Testis (tissue), 2 donors: ENCODE measurements at regions not wholly inside any gene's neighbourhood (a gene's known extent, or its start where the extent isn't known, plus 50 kb on each side); places are given as distances from the start of the nearest gene placed in this dataset.

ENCODE experiments used
- POLR2A ChIP-seq: fragments of 450-650 bp; IDR thresholded peaks from one replicate; pipeline ENCODE4 v1.6.1; 2017; ENCODE audit warnings: antibody characterized with exemption, mild to moderate bottlenecking, moderate library complexity
- TF ChIP-seq, protein P1 (sequence below), 3 experiments: fragments of 450-650 bp in 2 of 3; fragments of 200-600 bp in 1 of 3; sonication (generic) in 1 of 3; IDR thresholded peaks; one replicate each; pipeline ENCODE4 v1.5.1; 2016 to 2019; ENCODE audit warnings: antibody characterized with exemption in 3 of 3, mild to moderate bottlenecking in 2 of 3, moderate library complexity in 1 of 3

DNA sequence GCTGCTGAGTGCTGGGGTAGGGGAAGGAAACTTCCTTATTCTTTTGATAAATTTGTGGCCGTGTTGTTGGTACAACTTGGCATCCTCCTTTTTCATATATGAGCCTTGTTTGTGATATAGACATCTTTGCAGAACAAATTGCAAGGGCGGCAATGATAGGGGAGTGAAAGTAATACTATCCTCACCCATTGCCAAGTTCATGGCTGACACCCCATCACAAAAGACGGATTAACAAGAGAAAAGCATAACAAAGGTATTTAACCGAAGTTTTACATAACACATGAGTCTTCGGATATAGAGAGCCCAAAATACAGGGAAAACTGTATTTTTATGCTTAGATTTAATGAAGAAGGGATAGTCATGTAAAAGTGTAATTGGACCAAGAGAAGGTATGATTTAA lies 86.3 kb upstream of the TMPRSS2 start:
- TF ChIP-seq, protein P1, sequence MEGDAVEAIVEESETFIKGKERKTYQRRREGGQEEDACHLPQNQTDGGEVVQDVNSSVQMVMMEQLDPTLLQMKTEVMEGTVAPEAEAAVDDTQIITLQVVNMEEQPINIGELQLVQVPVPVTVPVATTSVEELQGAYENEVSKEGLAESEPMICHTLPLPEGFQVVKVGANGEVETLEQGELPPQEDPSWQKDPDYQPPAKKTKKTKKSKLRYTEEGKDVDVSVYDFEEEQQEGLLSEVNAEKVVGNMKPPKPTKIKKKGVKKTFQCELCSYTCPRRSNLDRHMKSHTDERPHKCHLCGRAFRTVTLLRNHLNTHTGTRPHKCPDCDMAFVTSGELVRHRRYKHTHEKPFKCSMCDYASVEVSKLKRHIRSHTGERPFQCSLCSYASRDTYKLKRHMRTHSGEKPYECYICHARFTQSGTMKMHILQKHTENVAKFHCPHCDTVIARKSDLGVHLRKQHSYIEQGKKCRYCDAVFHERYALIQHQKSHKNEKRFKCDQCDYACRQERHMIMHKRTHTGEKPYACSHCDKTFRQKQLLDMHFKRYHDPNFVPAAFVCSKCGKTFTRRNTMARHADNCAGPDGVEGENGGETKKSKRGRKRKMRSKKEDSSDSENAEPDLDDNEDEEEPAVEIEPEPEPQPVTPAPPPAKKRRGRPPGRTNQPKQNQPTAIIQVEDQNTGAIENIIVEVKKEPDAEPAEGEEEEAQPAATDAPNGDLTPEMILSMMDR (IDR thresholded peaks at IDR 0.05), result no peak
- TF ChIP-seq POLR2A, result no peak
